ENCODE measurements at regions not wholly inside any gene's neighbourhood (a gene's known extent, or its start where the extent isn't known, plus 50 kb on each side); places are given as distances from the start of the nearest gene placed in this dataset.
"Not testable (repeated sequence)": the region's sequence is repeated elsewhere in the genome, so short reads cannot be mapped to it uniquely, and the experiment has no call there.

- H3K4me2 ChIP-seq (ENCODE audit: insufficient read depth, low read length), result no peak overlapping the region
- H3K79me2 ChIP-seq (ENCODE audit: control insufficient read depth, insufficient read depth, low read length), result no peaks in the 10 kb centered on the region
- H3K4me1 ChIP-seq (ENCODE audit: control insufficient read depth, extremely low read depth, insufficient read depth, low read length), result no peaks in the 10 kb centered on the region
- no peaks in the 10 kb centered on the region for H3K9me3 ChIP-seq (replicated peaks; ENCODE audit: control insufficient read depth, insufficient read depth, low read length)
- no peaks in the 10 kb centered on the region for H3K36me3 ChIP-seq (ENCODE audit: control insufficient read depth in 2 of 2, extremely low read depth in 1 of 2, insufficient read depth in 2 of 2, low read length in 2 of 2)
- POLR2A ChIA-PET, result no interaction called here
- TF ChIP-seq EZH2 (IDR thresholded peaks at IDR 0.05; ENCODE audit: borderline replicate concordance, low read depth, low read length, severe bottlenecking) (no peak), JUN (IDR thresholded peaks at IDR 0.05; ENCODE audit: borderline replicate concordance, insufficient read depth, insufficient read length, low read depth) (no peak), CTCF (IDR thresholded peaks at IDR 0.05; ENCODE audit: extremely low read depth in 1 of 2, insufficient read depth in 1 of 2, low read depth in 1 of 2, low read length in 2 of 2) (no peak), MAX (IDR thresholded peaks at IDR 0.05; ENCODE audit: insufficient read depth, insufficient read length) (no peak), MYC (IDR thresholded peaks at IDR 0.05; ENCODE audit: low read depth, low read length) (no peak), GATA2 (IDR thresholded peaks at IDR 0.05; ENCODE audit: insufficient read depth, insufficient read length, low read depth, low read length) (no peak), POLR2A (IDR thresholded peaks at IDR 0.05; ENCODE audit: low read depth, low read length) (no peak), POLR2AphosphoS5 (IDR thresholded peaks at IDR 0.05; ENCODE audit: insufficient read depth, low read depth, low read length) (no peak), FOS (IDR thresholded peaks at IDR 0.05; ENCODE audit: borderline replicate concordance, insufficient read depth, low read length) (no peak)
- H3K9me1 ChIP-seq (replicated peaks; ENCODE audit: control insufficient read depth, extremely low read depth, insufficient read depth, low read length), result no peaks in the 10 kb centered on the region
- no peak overlapping the region for H3K4me3 ChIP-seq (replicated peaks in 1 of 3; ENCODE audit: insufficient read depth in 1 of 3, low read depth in 1 of 3, low read length in 3 of 3)
- no peaks in the 10 kb centered on the region for H3K27me3 ChIP-seq (ENCODE audit: control insufficient read depth in 2 of 2, insufficient read depth in 2 of 2, low read length in 2 of 2)
- intact Hi-C loops (cut with micrococcal nuclease) (no loop called here), dilution Hi-C loops (cut with MboI; ENCODE audit: extremely low pct_ligation_motif_present, low sequenced_read_pairs) (no loop called here)
- no peak overlapping the region for H3K9ac ChIP-seq (replicated peaks; ENCODE audit: extremely low read depth, insufficient read depth, low read length)
- no peak overlapping the region for H3K27ac ChIP-seq (ENCODE audit: insufficient read depth, low read depth, low read length)
- no peak for FAIRE-seq
- no peak overlapping the region for H2AFZ ChIP-seq (ENCODE audit: low read depth, low read length)
- H4K20me1 ChIP-seq (replicated peaks; ENCODE audit: control insufficient read depth, extremely low read depth, insufficient read depth, low read length), result no peaks in the 10 kb centered on the region
- CTCF ChIA-PET, result no interaction called here
- DNase-seq (ENCODE audit: low read depth, low spot score), result no peak
- no TSS peak for BruUV-seq (replicated peaks)
Observed at GRCh38 chr6:94559829-94560537, 1017.4 kb upstream of the MANEA start.

- H3K9me1 ChIP-seq (replicated peaks; ENCODE audit: control insufficient read depth, extremely low read depth, insufficient read depth, low read length); POLR2A ChIA-PET; H3K36me3 ChIP-seq (ENCODE audit: control insufficient read depth in 2 of 2, extremely low read depth in 1 of 2, insufficient read depth in 2 of 2, low read length in 2 of 2); H3K4me2 ChIP-seq (ENCODE audit: insufficient read depth, low read length); DNase-seq (ENCODE audit: low read depth, low spot score); CTCF ChIA-PET; H2AFZ ChIP-seq (ENCODE audit: low read depth, low read length); intact Hi-C loops (cut with micrococcal nuclease); H3K9ac ChIP-seq (replicated peaks; ENCODE audit: extremely low read depth, insufficient read depth, low read length); H3K4me3 ChIP-seq (replicated peaks in 1 of 3; ENCODE audit: insufficient read depth in 1 of 3, low read depth in 1 of 3, low read length in 3 of 3); H3K4me1 ChIP-seq (ENCODE audit: control insufficient read depth, extremely low read depth, insufficient read depth, low read length); BruUV-seq (replicated peaks); H3K9me3 ChIP-seq (replicated peaks; ENCODE audit: control insufficient read depth, insufficient read depth, low read length); H4K20me1 ChIP-seq (replicated peaks; ENCODE audit: control insufficient read depth, extremely low read depth, insufficient read depth, low read length); H3K27me3 ChIP-seq (ENCODE audit: control insufficient read depth in 2 of 2, insufficient read depth in 2 of 2, low read length in 2 of 2); H3K79me2 ChIP-seq (ENCODE audit: control insufficient read depth, insufficient read depth, low read length); FAIRE-seq; dilution Hi-C loops (cut with MboI; ENCODE audit: extremely low pct_ligation_motif_present, low sequenced_read_pairs); H3K27ac ChIP-seq (ENCODE audit: insufficient read depth, low read depth, low read length): not testable (repeated sequence)
Observed at GRCh38 chr6:94557207-94557606, 1020.1 kb upstream of the MANEA start.
